Adrenal gland (tissue), 9 donors: ENCODE measurements at regions not wholly inside any gene's neighbourhood (a gene's known extent, or its start where the extent isn't known, plus 50 kb on each side); places are given as distances from the start of the nearest gene placed in this dataset.
"Not testable (repeated sequence)": the region's sequence is repeated elsewhere in the genome, so short reads cannot be mapped to it uniquely, and the experiment has no call there.

ENCODE experiments used
- DNase-seq, 7 donors: peaks; one replicate each; pipeline ENCODE4 v3.0.0-alpha.2; 2019 to 2020
- H3K27ac ChIP-seq, 5 donors: fragments of 200-600 bp; sonication (generic) in 4 of 5; 1 replicate in 3 of 5; 2 replicates in 2 of 5; pipeline versions ENCODE4 v1.5.1 to v1.8.0; 2016 to 2020; ENCODE audit warnings: mild to moderate bottlenecking in 1 of 5
- H3K27me3 ChIP-seq: fragments of 200-600 bp; 2 replicates; pipeline ENCODE4 v1.8.0; 2021
- H3K36me3 ChIP-seq, 2 donors: fragments of 200-600 bp; replicated peaks in 1 of 2; 1 replicate in 1 of 2; 2 replicates in 1 of 2; pipeline versions ENCODE4 v1.5.1 to v1.8.0; 2018 to 2022
- H3K4me1 ChIP-seq, 2 donors: fragments of 200-600 bp; replicated peaks in 1 of 2; 1 replicate in 1 of 2; 2 replicates in 1 of 2; pipeline versions ENCODE4 v1.5.1 to v1.8.0; 2018 to 2021
- H3K4me3 ChIP-seq, 4 donors: fragments of 200-600 bp; sonication (generic) in 3 of 4; one replicate each; pipeline ENCODE4 v1.5.1; 2016 to 2018
- H3K9me3 ChIP-seq, 3 donors: fragments of 200-600 bp; sonication (generic) in 1 of 3; replicated peaks in 1 of 3; 1 replicate in 2 of 3; 2 replicates in 1 of 3; pipeline versions ENCODE4 v1.5.1 to v1.8.0; 2016 to 2021
- POLR2A ChIP-seq, 2 donors: fragments of 450-650 bp; IDR thresholded peaks; one replicate each; pipeline ENCODE4 v1.6.1; 2017; ENCODE audit warnings: antibody characterized with exemption in 2 of 2, mild to moderate bottlenecking in 2 of 2, moderate library complexity in 1 of 2
- whole genome bisulfite sequencing, 4 donors: extraction: QIAGEN DNeasy Blood & Tissue Kit in 2 of 4; methylation state at CpG; one replicate each; pipeline versions ENCODE4 v1.1.5 to v1.1.7; 2013 to 2017; 5-methylcytosine and 5-hydroxymethylcytosine counted together
- intact Hi-C, 2 donors: fragments of 100-400 bp; cut with DNase I; formaldehyde crosslinking; loops; one replicate each; pipeline versions ENCODE4 v1.14.1 to v1.15.0; 2022 to 2023
- TF ChIP-seq, protein P1 (sequence below), 6 experiments: fragments of 450-650 bp in 4 of 6; fragments of 200-600 bp in 2 of 6; sonication (generic) in 1 of 6; IDR thresholded peaks; 1 replicate in 5 of 6; 2 replicates in 1 of 6; pipeline versions ENCODE4 v1.5.1 to v1.8.0; 2016 to 2021; ENCODE audit warnings: antibody characterized with exemption in 6 of 6, mild to moderate bottlenecking in 2 of 6, moderate library complexity in 1 of 6
- donor health status: healthy with polysubstance abuse.
- donor health status: Bipolar disorder and iron deficiency.
- donor health status: DM: yes; HTN: yes; CAD: no.
- donor health status: DM: no; HTN: no; CAD: no.
- donor health status: DM: no; HTN: no; CAD: no.

DNA sequence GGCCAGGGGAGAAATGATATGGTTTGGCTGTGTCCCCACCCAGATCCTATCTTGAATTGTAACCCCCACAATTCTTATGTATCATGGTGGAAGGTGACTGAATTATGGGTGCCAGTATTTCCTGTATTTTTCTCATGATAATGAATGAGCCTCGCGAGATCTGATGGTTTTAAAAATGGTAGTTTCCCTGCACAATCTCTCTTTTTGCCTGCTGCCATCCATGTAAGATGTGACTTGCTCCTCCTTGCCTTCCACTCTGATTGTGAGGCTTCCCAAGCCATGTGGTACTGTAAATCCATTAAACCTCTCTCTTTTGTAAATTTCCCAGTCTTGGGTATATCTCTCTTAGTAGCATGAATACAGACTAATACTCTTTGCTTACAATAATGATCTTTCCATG, 1453.9 kb upstream of the B3GALT2 start:
- H3K36me3 ChIP-seq = no peaks in the 10 kb centered on the region
- H3K4me3 ChIP-seq = no peak overlapping the region
- no peaks in the 10 kb centered on the region for H3K9me3 ChIP-seq
- 81 to 97% (median 91%) methylated on average over 2 of the region's 2 CpGs for WGBS, 4 donors
- no peak overlapping the region for H3K27ac ChIP-seq
- DNase-seq = no peak
- intact Hi-C loops = no loop called here
- no peaks in the 10 kb centered on the region for H3K4me1 ChIP-seq
- H3K27me3 ChIP-seq = no peaks in the 10 kb centered on the region
- TF ChIP-seq POLR2A (IDR thresholded peaks at IDR 0.05) = no peak
- TF ChIP-seq, protein P1, sequence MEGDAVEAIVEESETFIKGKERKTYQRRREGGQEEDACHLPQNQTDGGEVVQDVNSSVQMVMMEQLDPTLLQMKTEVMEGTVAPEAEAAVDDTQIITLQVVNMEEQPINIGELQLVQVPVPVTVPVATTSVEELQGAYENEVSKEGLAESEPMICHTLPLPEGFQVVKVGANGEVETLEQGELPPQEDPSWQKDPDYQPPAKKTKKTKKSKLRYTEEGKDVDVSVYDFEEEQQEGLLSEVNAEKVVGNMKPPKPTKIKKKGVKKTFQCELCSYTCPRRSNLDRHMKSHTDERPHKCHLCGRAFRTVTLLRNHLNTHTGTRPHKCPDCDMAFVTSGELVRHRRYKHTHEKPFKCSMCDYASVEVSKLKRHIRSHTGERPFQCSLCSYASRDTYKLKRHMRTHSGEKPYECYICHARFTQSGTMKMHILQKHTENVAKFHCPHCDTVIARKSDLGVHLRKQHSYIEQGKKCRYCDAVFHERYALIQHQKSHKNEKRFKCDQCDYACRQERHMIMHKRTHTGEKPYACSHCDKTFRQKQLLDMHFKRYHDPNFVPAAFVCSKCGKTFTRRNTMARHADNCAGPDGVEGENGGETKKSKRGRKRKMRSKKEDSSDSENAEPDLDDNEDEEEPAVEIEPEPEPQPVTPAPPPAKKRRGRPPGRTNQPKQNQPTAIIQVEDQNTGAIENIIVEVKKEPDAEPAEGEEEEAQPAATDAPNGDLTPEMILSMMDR (IDR thresholded peaks at IDR 0.05) = no peak

DNA sequence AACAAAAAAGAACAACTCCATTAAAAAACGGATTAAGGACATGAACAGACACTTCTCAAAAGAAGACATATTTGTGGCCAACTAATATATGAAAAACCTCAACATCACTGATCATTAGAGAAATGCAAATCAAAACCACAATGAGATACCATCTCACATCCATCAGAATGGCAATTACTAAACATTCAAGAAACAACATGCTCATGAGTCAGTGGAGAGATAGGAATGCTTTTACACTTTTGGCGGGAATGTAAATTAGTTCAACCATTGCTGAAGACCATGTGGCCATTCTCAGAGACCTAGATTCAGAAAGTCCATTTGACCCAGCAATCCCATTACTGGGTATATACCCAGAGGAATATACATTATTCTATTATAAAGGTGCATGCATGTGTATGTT, 1442.6 kb upstream of the B3GALT2 start:
- Histone ChIP-seq H3K27ac (no peak overlapping the region), H3K9me3 (no peaks in the 10 kb centered on the region), H3K4me3 (no peak overlapping the region), H3K36me3 (no peaks in the 10 kb centered on the region), H3K27me3 (no peaks in the 10 kb centered on the region), H3K4me1 (no peaks in the 10 kb centered on the region)
- DNase-seq = no peak
- intact Hi-C loops = no loop called here
- 61 to 80% (median 64%) methylated on average over 2 of the region's 2 CpGs for WGBS, 4 donors
- TF ChIP-seq, protein P1 (IDR thresholded peaks at IDR 0.05) = no peak
- no peak for TF ChIP-seq POLR2A (IDR thresholded peaks at IDR 0.05)

DNA sequence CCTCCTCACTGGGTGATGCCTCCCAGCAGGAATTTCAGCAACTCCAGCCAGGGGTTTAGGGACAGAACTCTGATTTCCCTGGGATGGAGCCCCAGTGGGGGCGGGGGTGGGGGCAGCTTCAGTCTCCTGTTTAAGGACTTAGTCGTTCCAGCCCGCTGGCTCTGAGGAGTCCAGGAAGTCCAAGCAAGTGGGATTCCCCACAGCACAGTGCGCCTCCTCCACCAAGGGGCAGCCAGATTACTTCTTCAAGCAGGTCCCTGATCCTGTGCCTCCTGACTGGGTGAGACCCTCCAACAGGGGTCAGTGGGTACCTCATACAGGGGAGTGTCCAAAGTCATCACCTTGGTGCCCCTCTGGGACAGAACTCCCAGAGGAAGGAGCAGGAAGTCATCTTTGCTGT, 1438.4 kb upstream of the B3GALT2 start:
- no peaks in the 10 kb centered on the region for H3K27me3 ChIP-seq
- no peak for DNase-seq
- WGBS, 4 donors = 70 to 92% (median 82%) methylated on average over 3 to 4 of the region's 4 CpGs
- no peak overlapping the region for H3K4me3 ChIP-seq
- TF ChIP-seq, protein P1 (IDR thresholded peaks at IDR 0.05) = no peak
- no peak for TF ChIP-seq POLR2A (IDR thresholded peaks at IDR 0.05)
- peaks cover 0 to 4% (median 0%) of the 10 kb centered on the region in 3 donors for H3K9me3 ChIP-seq
- no peak overlapping the region for H3K27ac ChIP-seq
- no peaks in the 10 kb centered on the region for H3K36me3 ChIP-seq
- intact Hi-C loops = no loop called here
- no peaks in the 10 kb centered on the region for H3K4me1 ChIP-seq

DNA sequence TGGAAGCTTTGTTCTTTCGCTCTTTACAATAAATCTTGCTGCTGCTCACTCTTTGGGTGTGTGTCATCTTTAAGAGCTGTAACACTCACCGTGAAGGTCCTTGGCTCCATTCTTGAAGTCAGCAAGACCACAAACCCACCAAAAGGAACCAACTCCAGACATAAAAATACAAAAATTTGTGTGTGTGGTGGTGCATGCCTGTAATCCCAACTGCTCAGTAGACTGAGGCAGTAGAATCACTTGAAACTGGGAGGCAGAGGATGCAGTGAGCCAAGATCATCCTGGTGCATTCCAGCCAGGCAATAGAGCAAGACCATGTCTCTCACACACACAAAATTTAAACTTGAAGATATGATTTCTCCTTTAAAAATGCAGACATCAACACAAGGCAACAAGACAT, 1431.7 kb upstream of the B3GALT2 start:
- no peak overlapping the region for H3K4me3 ChIP-seq
- H3K9me3 ChIP-seq = peaks cover 0 to 4% (median 0%) of the 10 kb centered on the region in 3 donors
- H3K27me3 ChIP-seq = no peaks in the 10 kb centered on the region
- WGBS, 4 donors = 79 to 92% (median 86%) methylated on average over 2 of the region's 2 CpGs
- no peak overlapping the region for H3K27ac ChIP-seq
- no peak for TF ChIP-seq POLR2A (IDR thresholded peaks at IDR 0.05)
- no peaks in the 10 kb centered on the region for H3K4me1 ChIP-seq
- no peak for DNase-seq
- intact Hi-C loops = no loop called here
- H3K36me3 ChIP-seq = no peaks in the 10 kb centered on the region

DNA sequence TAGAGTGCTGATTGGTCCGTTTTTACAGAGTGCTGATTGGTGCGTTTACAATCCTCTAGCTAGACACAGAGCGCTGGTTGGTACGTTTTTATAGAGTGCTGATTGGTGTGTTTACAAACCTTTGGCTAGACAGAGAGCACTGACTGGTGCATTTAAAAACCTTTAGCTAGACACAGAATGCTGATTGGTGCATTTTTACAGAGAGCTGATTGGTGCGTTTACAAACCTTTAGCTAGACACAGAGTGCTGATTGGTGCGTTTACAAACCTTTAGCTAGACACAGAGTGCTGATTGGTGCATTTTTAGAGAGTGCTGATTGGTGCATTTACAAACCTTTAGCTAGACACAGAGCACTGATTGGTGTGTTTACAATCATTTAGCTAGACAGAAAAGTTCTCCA, 1430.9 kb upstream of the B3GALT2 start:
- H3K9me3 ChIP-seq, intact Hi-C loops, H3K27me3 ChIP-seq, H3K27ac ChIP-seq, H3K4me3 ChIP-seq, H3K36me3 ChIP-seq, H3K4me1 ChIP-seq, DNase-seq: not testable (repeated sequence)
- WGBS, 4 donors = 80 to 86% (median 82%) methylated on average over 6 of the region's 6 CpGs
